CD14-positive monocyte (primary cell): ENCODE measurements at regions not wholly inside any gene's neighbourhood (a gene's known extent, or its start where the extent isn't known, plus 50 kb on each side); places are given as distances from the start of the nearest gene placed in this dataset.

Source experiments
- DNase-seq, 3 donors: peaks; one replicate each; pipeline ENCODE4 v3.0.0-alpha.2; 2011 to 2022
- H2AFZ ChIP-seq: 2 replicates; pipeline ENCODE4 v1.6.0; 2012; ENCODE audit warnings: mild to moderate bottlenecking, low read depth, low read length, inconsistent platforms; ENCODE audit not compliant: insufficient read depth, poor library complexity, severe bottlenecking
- H3K27ac ChIP-seq, 2 donors: 1 replicate in 1 of 2; 2 replicates in 1 of 2; pipeline ENCODE4 v1.5.1; 2012 to 2013; ENCODE audit warnings: low read length in 2 of 2, control low read depth in 1 of 2, inconsistent platforms in 1 of 2, low read depth in 1 of 2, mild to moderate bottlenecking in 1 of 2
- H3K27me3 ChIP-seq, 2 donors: one replicate each; pipeline versions ENCODE4 v1.6.0 to v1.6.1; 2011 to 2013; ENCODE audit warnings: low read length in 2 of 2; ENCODE audit not compliant: control insufficient read depth in 2 of 2, insufficient read depth in 2 of 2
- H3K36me3 ChIP-seq, 2 donors: replicated peaks in 1 of 2; 1 replicate in 1 of 2; 2 replicates in 1 of 2; pipeline versions ENCODE4 v1.5.1 to v1.6.1; 2012 to 2013; ENCODE audit warnings: low read length in 2 of 2, control low read depth in 1 of 2, inconsistent platforms in 1 of 2, mild to moderate bottlenecking in 1 of 2; ENCODE audit not compliant: insufficient read depth in 2 of 2, control insufficient read depth in 1 of 2
- H3K4me1 ChIP-seq, 2 donors: 1 replicate in 1 of 2; 2 replicates in 1 of 2; pipeline versions ENCODE4 v1.5.1 to v1.6.1; 2012 to 2013; ENCODE audit warnings: low read length in 2 of 2, control low read depth in 1 of 2, inconsistent platforms in 1 of 2, mild to moderate bottlenecking in 1 of 2, moderate library complexity in 1 of 2; ENCODE audit not compliant: insufficient read depth in 2 of 2, control insufficient read depth in 1 of 2
- H3K4me2 ChIP-seq: replicated peaks from 2 replicates; pipeline ENCODE3; 2012; ENCODE audit warnings: low read length, moderate library complexity, mild to moderate bottlenecking; ENCODE audit not compliant: poor library complexity, severe bottlenecking; ENCODE audit errors: extremely low read depth
- H3K4me3 ChIP-seq, 3 experiments: fragments of 200-600 bp in 1 of 3; sonication (generic) in 1 of 3; replicated peaks in 1 of 3; 1 replicate in 2 of 3; 2 replicates in 1 of 3; pipeline ENCODE4 v1.5.1; 2011 to 2013; ENCODE audit warnings: low read length in 3 of 3, mild to moderate bottlenecking in 3 of 3, control low read depth in 2 of 3, low read depth in 2 of 3, inconsistent platforms in 1 of 3, moderate library complexity in 1 of 3
- H3K79me2 ChIP-seq: 2 replicates; pipeline ENCODE4 v1.6.0; 2012; ENCODE audit warnings: mild to moderate bottlenecking, control low read depth, inconsistent platforms, low read length, moderate library complexity; ENCODE audit not compliant: insufficient read depth
- H3K9ac ChIP-seq: 2 replicates; pipeline ENCODE4 v1.6.0; 2017; ENCODE audit warnings: low read length, mild to moderate bottlenecking; ENCODE audit not compliant: insufficient read depth, poor library complexity, severe bottlenecking
- H3K9me3 ChIP-seq, 2 donors: replicated peaks in 1 of 2; 1 replicate in 1 of 2; 2 replicates in 1 of 2; pipeline versions ENCODE4 v1.5.1 to v1.6.1; 2012 to 2013; ENCODE audit warnings: low read length in 2 of 2, control low read depth in 1 of 2; ENCODE audit not compliant: control insufficient read depth in 1 of 2, insufficient read depth in 1 of 2
- H4K20me1 ChIP-seq: 2 replicates; pipeline ENCODE4 v1.6.0; 2012; ENCODE audit warnings: mild to moderate bottlenecking, low read length, control low read depth, moderate library complexity; ENCODE audit not compliant: insufficient read depth
- H3K27ac Mint-ChIP-seq, 7 donors: one replicate each; pipeline ENCODE4 v1.8.0; 2020; ENCODE audit warnings: mild to moderate bottlenecking in 7 of 7, mixed read lengths in 7 of 7, moderate library complexity in 6 of 7, inconsistent platforms in 2 of 7
- H3K27me3 Mint-ChIP-seq, 3 donors: one replicate each; pipeline ENCODE4 v1.8.0; 2021 to 2022; ENCODE audit warnings: low read depth in 3 of 3, mild to moderate bottlenecking in 3 of 3, mixed read lengths in 3 of 3, moderate library complexity in 3 of 3, inconsistent platforms in 1 of 3
- H3K36me3 Mint-ChIP-seq, 2 donors: one replicate each; pipeline ENCODE4 v1.8.0; 2020; ENCODE audit warnings: mixed read lengths in 2 of 2, inconsistent platforms in 1 of 2, mild to moderate bottlenecking in 1 of 2
- H3K4me1 Mint-ChIP-seq: one replicate; pipeline ENCODE4 v1.8.0; 2020; ENCODE audit warnings: mild to moderate bottlenecking, mixed read lengths
- H3K4me3 Mint-ChIP-seq, 2 donors: one replicate each; pipeline ENCODE4 v1.8.0; 2020; ENCODE audit warnings: mild to moderate bottlenecking in 2 of 2, mixed read lengths in 2 of 2, moderate library complexity in 1 of 2
- H3K9me3 Mint-ChIP-seq, 7 donors: one replicate each; pipeline ENCODE4 v1.8.0; 2020 to 2022; ENCODE audit warnings: mixed read lengths in 7 of 7, mild to moderate bottlenecking in 6 of 7, moderate library complexity in 6 of 7, inconsistent platforms in 2 of 7
- WGBS: methylation state at CpG from one replicate; pipeline ENCODE4 v1.1.5; 2013; ENCODE audit warnings: missing lambda C conversion rate; ENCODE audit not compliant: insufficient coverage; 5-methylcytosine and 5-hydroxymethylcytosine counted together
- intact Hi-C, 2 donors: fragments of 100-400 bp; cut with micrococcal nuclease; formaldehyde crosslinking; loops; one replicate each; pipeline versions ENCODE4 v1.15.0 to v1.15.1; 2023
- TF ChIP-seq, protein P1 (sequence below): fragments of 200-600 bp; IDR thresholded peaks from one replicate; pipeline ENCODE4 v1.8.0; 2022; ENCODE audit warnings: antibody characterized with exemption, mild to moderate bottlenecking

GRCh38 chr4:4655901-4656300 is 114.1 kb upstream of the STX18 start:
- Histone ChIP-seq H3K4me1 (no peaks in the 10 kb centered on the region), H3K36me3 (no peaks in the 10 kb centered on the region), H3K27ac (no peak overlapping the region), H3K4me3 (no peak overlapping the region), H3K9ac (no peak overlapping the region), H3K4me2 (no peak overlapping the region), H4K20me1 (no peaks in the 10 kb centered on the region), H2AFZ (no peak overlapping the region), H3K27me3 (no peaks in the 10 kb centered on the region), H3K9me3 (no peaks in the 10 kb centered on the region), H3K79me2 (no peaks in the 10 kb centered on the region)
- 80% methylated on average over 1 of the region's 4 CpGs for WGBS
- DNase-seq: no peak
- H3K27ac Mint-ChIP-seq: no peak overlapping the region
- H3K27me3 Mint-ChIP-seq: peaks cover 0 to 2% (median 0%) of the 10 kb centered on the region in 3 donors
- TF ChIP-seq, protein P1, sequence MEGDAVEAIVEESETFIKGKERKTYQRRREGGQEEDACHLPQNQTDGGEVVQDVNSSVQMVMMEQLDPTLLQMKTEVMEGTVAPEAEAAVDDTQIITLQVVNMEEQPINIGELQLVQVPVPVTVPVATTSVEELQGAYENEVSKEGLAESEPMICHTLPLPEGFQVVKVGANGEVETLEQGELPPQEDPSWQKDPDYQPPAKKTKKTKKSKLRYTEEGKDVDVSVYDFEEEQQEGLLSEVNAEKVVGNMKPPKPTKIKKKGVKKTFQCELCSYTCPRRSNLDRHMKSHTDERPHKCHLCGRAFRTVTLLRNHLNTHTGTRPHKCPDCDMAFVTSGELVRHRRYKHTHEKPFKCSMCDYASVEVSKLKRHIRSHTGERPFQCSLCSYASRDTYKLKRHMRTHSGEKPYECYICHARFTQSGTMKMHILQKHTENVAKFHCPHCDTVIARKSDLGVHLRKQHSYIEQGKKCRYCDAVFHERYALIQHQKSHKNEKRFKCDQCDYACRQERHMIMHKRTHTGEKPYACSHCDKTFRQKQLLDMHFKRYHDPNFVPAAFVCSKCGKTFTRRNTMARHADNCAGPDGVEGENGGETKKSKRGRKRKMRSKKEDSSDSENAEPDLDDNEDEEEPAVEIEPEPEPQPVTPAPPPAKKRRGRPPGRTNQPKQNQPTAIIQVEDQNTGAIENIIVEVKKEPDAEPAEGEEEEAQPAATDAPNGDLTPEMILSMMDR: no peak
- intact Hi-C loops: loop anchor here in 1 of 2 donors (5.0 kb wide), 1 partner anchor 149 kb away; no protein-coding TSS in a partner anchor
- H3K4me1 Mint-ChIP-seq: peaks cover 7% of the 10 kb centered on the region
- no peak overlapping the region for H3K4me3 Mint-ChIP-seq
- H3K36me3 Mint-ChIP-seq: no peaks in the 10 kb centered on the region
- peaks cover 0 to 3% (median 2%) of the 10 kb centered on the region in 7 donors for H3K9me3 Mint-ChIP-seq

GRCh38 chr4:4655011-4655410 is 113.2 kb upstream of the STX18 start:
- no peaks in the 10 kb centered on the region for H4K20me1 ChIP-seq
- DNase-seq: no peak
- H3K27me3 ChIP-seq: no peaks in the 10 kb centered on the region
- H3K4me1 ChIP-seq: no peaks in the 10 kb centered on the region
- H3K27ac ChIP-seq: no peak overlapping the region
- H3K4me3 ChIP-seq: no peak overlapping the region
- no peaks in the 10 kb centered on the region for H3K9me3 ChIP-seq
- Mint-ChIP-seq H3K9me3 (peaks cover 0 to 3% (median 2%) of the 10 kb centered on the region in 7 donors), H3K27me3 (peaks cover 0 to 2% (median 0%) of the 10 kb centered on the region in 3 donors), H3K4me3 (no peak overlapping the region), H3K36me3 (no peaks in the 10 kb centered on the region), H3K4me1 (peaks cover 4% of the 10 kb centered on the region), H3K27ac (no peak overlapping the region)
- WGBS: 67% methylated on average over 1 of the region's 2 CpGs
- TF ChIP-seq, protein P1: no peak
- no peaks in the 10 kb centered on the region for H3K79me2 ChIP-seq
- intact Hi-C loops: loop anchor here in 1 of 2 donors (5.0 kb wide), 1 partner anchor 148 kb away; no protein-coding TSS in a partner anchor
- H3K36me3 ChIP-seq: no peaks in the 10 kb centered on the region
- H3K4me2 ChIP-seq: no peak overlapping the region
- H3K9ac ChIP-seq: no peak overlapping the region
- H2AFZ ChIP-seq: no peak overlapping the region
